ENCODE measurements at regions not wholly inside any gene's neighbourhood (a gene's known extent, or its start where the extent isn't known, plus 50 kb on each side); places are given as distances from the start of the nearest gene placed in this dataset.

- peaks cover 0 to 4% of the 10 kb centered on the region in 2 experiments for H3K27me3 ChIP-seq (ENCODE audit: control insufficient read depth in 1 of 2, insufficient read depth in 1 of 2, low read length in 2 of 2)
- no peak overlapping the region for H4K8ac ChIP-seq (ENCODE audit: low read length)
- no peak overlapping the region for H3K14ac ChIP-seq (ENCODE audit: low read length in 2 of 2)
- whole genome bisulfite sequencing: 92% methylated on average over 2 of the region's 2 CpGs
- H3K4me2 ChIP-seq (ENCODE audit: low read length, poor library complexity, severe bottlenecking): no peak overlapping the region
- H2AK5ac ChIP-seq (ENCODE audit: low read length, severe bottlenecking): no peak overlapping the region
- no peak overlapping the region for H3K4ac ChIP-seq (ENCODE audit: low read depth in 1 of 2, low read length in 2 of 2)
- no peak overlapping the region for H2BK15ac ChIP-seq (ENCODE audit: low read depth, poor library complexity, severe bottlenecking)
- no peaks in the 10 kb centered on the region for H3K36me3 ChIP-seq (ENCODE audit: control insufficient read depth in 1 of 2, insufficient read depth in 2 of 2, low read depth in 1 of 2, low read length in 2 of 2)
- H3K9me3 ChIP-seq (ENCODE audit: control insufficient read depth, low read length): no peaks in the 10 kb centered on the region
- no peaks in the 10 kb centered on the region for H3K4me1 ChIP-seq (ENCODE audit: control insufficient read depth, insufficient read depth, low read depth, low read length)
- H3K18ac ChIP-seq (ENCODE audit: low read depth in 1 of 2, low read length in 2 of 2): no peak overlapping the region
- H2AFZ ChIP-seq (ENCODE audit: low read depth, low read length): no peak overlapping the region
- no peak for DNase-seq
- no peak overlapping the region for H2BK5ac ChIP-seq (ENCODE audit: low read depth, low read length, poor library complexity, severe bottlenecking)
- H3K9ac ChIP-seq (ENCODE audit: low read length): no peak overlapping the region
- H2BK12ac ChIP-seq (ENCODE audit: low read length in 2 of 2): no peak overlapping the region
- H3K4me3 ChIP-seq (ENCODE audit: insufficient read depth in 1 of 2, low read depth in 1 of 2, low read length in 2 of 2): no peak overlapping the region
- H2BK120ac ChIP-seq (ENCODE audit: low read depth, low read length): no peak overlapping the region
- H3K23ac ChIP-seq (ENCODE audit: low read length in 2 of 2): no peak overlapping the region
- no peak overlapping the region for H4K91ac ChIP-seq (ENCODE audit: low read length)
- H3K79me1 ChIP-seq (replicated peaks; ENCODE audit: low read length, poor library complexity, severe bottlenecking): no peaks in the 10 kb centered on the region
- H3K27ac ChIP-seq (ENCODE audit: low read length, poor library complexity, severe bottlenecking): no peak overlapping the region
These were observed 102.3 kb downstream of the P2RY1 start for GRCh38 chr3:152937234-152937633.

DNA sequence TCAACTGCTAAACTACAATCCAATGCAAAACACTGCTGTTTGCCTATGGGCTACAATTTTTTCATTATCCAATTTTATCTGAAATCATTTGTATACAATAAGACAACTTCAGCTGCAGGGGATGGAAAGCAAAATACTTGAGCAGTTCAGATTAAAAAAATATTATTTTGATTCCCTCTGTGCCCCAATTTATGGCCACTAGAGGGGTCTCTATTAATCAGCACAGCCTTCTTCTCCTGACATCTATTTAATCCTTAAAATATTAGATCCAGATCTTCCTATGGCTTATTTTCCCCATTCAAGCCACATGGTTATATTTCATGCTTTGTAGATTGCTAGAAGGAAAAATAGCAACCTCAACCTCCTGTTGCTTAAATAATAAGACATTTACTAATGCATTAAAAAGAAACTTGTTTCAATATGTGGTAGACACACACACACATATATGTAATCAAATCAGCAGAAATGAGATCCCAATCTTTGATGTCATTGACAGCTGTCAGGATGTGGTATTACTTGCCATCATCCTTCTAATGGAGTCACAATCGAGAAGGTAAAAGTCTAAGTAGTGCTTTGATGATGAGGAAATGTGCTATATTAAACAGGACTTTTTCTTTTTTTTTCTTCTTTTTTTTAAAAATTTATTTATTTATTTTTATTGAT, 104.2 kb downstream of the P2RY1 start:
- H3K9ac ChIP-seq (ENCODE audit: low read length): no peak overlapping the region
- no peak for DNase-seq
- no peak overlapping the region for H3K4ac ChIP-seq (ENCODE audit: low read depth in 1 of 2, low read length in 2 of 2)
- no CpG with 5 or more reads among the region's 1 CpG for WGBS
- no peak overlapping the region for H3K4me3 ChIP-seq (ENCODE audit: insufficient read depth in 1 of 2, low read depth in 1 of 2, low read length in 2 of 2)
- H2BK15ac ChIP-seq (ENCODE audit: low read depth, poor library complexity, severe bottlenecking): no peak overlapping the region
- no peak overlapping the region for H2BK5ac ChIP-seq (ENCODE audit: low read depth, low read length, poor library complexity, severe bottlenecking)
- no peaks in the 10 kb centered on the region for H3K36me3 ChIP-seq (ENCODE audit: control insufficient read depth in 1 of 2, insufficient read depth in 2 of 2, low read depth in 1 of 2, low read length in 2 of 2)
- H3K9me3 ChIP-seq (ENCODE audit: control insufficient read depth, low read length): no peaks in the 10 kb centered on the region
- H3K23ac ChIP-seq (ENCODE audit: low read length in 2 of 2): no peak overlapping the region
- H4K91ac ChIP-seq (ENCODE audit: low read length): no peak overlapping the region
- no peak overlapping the region for H2AK5ac ChIP-seq (ENCODE audit: low read length, severe bottlenecking)
- peaks cover 0 to 4% of the 10 kb centered on the region in 2 experiments for H3K27me3 ChIP-seq (ENCODE audit: control insufficient read depth in 1 of 2, insufficient read depth in 1 of 2, low read length in 2 of 2)
- no peaks in the 10 kb centered on the region for H3K4me1 ChIP-seq (ENCODE audit: control insufficient read depth, insufficient read depth, low read depth, low read length)
- H2BK120ac ChIP-seq (ENCODE audit: low read depth, low read length): no peak overlapping the region
- H2BK12ac ChIP-seq (ENCODE audit: low read length in 2 of 2): no peak overlapping the region
- H3K27ac ChIP-seq (ENCODE audit: low read length, poor library complexity, severe bottlenecking): no peak overlapping the region
- H3K18ac ChIP-seq (ENCODE audit: low read depth in 1 of 2, low read length in 2 of 2): no peak overlapping the region
- H4K8ac ChIP-seq (ENCODE audit: low read length): no peak overlapping the region
- H2AFZ ChIP-seq (ENCODE audit: low read depth, low read length): no peak overlapping the region
- H3K79me1 ChIP-seq (replicated peaks; ENCODE audit: low read length, poor library complexity, severe bottlenecking): no peaks in the 10 kb centered on the region
- no peak overlapping the region for H3K14ac ChIP-seq (ENCODE audit: low read length in 2 of 2)
- H3K4me2 ChIP-seq (ENCODE audit: low read length, poor library complexity, severe bottlenecking): no peak overlapping the region

DNA sequence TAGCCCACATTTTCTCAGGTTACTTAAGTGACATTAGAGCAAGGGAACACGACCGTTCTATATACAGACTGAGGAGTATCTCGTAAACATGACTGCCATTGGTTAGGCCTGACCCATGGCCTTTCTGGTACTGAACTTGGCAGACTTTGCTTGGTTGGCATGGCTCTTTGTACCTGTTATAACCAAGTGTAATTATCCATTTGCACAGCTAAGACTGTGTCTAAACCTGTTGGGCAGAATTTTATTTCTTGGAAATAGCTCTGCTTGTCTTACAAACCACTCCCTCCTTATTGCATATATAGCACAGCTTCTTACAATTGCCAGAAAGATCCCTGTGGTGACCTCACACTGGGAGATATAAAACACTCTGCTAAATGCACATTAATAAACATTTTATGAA, 106.9 kb downstream of the P2RY1 start:
- Histone ChIP-seq H2BK12ac (ENCODE audit: low read length in 2 of 2) (no peak overlapping the region), H3K18ac (ENCODE audit: low read depth in 1 of 2, low read length in 2 of 2) (no peak overlapping the region), H3K9ac (ENCODE audit: low read length) (no peak overlapping the region), H2AFZ (ENCODE audit: low read depth, low read length) (no peak overlapping the region), H2BK5ac (ENCODE audit: low read depth, low read length, poor library complexity, severe bottlenecking) (no peak overlapping the region), H3K4ac (ENCODE audit: low read depth in 1 of 2, low read length in 2 of 2) (no peak overlapping the region), H3K36me3 (ENCODE audit: control insufficient read depth in 1 of 2, insufficient read depth in 2 of 2, low read depth in 1 of 2, low read length in 2 of 2) (no peaks in the 10 kb centered on the region), H3K4me2 (ENCODE audit: low read length, poor library complexity, severe bottlenecking) (no peak overlapping the region), H3K27ac (ENCODE audit: low read length, poor library complexity, severe bottlenecking) (no peak overlapping the region), H2AK5ac (ENCODE audit: low read length, severe bottlenecking) (no peak overlapping the region), H3K4me3 (ENCODE audit: insufficient read depth in 1 of 2, low read depth in 1 of 2, low read length in 2 of 2) (no peak overlapping the region), H3K9me3 (ENCODE audit: control insufficient read depth, low read length) (no peaks in the 10 kb centered on the region), H3K23ac (ENCODE audit: low read length in 2 of 2) (no peak overlapping the region), H3K27me3 (ENCODE audit: control insufficient read depth in 1 of 2, insufficient read depth in 1 of 2, low read length in 2 of 2) (no peaks in the 10 kb centered on the region), H2BK120ac (ENCODE audit: low read depth, low read length) (no peak overlapping the region), H3K79me1 (replicated peaks; ENCODE audit: low read length, poor library complexity, severe bottlenecking) (no peaks in the 10 kb centered on the region), H2BK15ac (ENCODE audit: low read depth, poor library complexity, severe bottlenecking) (no peak overlapping the region), H3K14ac (ENCODE audit: low read length in 2 of 2) (no peak overlapping the region), H3K4me1 (ENCODE audit: control insufficient read depth, insufficient read depth, low read depth, low read length) (no peaks in the 10 kb centered on the region), H4K8ac (ENCODE audit: low read length) (no peak overlapping the region), H4K91ac (ENCODE audit: low read length) (no peak overlapping the region)
- DNase-seq: no peak
- 89% methylated on average over 3 of the region's 3 CpGs for WGBS

GRCh38 chr3:152942366-152942765, 107.4 kb downstream of the P2RY1 start:
- no peak overlapping the region for H3K27ac ChIP-seq (ENCODE audit: low read length, poor library complexity, severe bottlenecking)
- H3K4me2 ChIP-seq (ENCODE audit: low read length, poor library complexity, severe bottlenecking): no peak overlapping the region
- H2BK5ac ChIP-seq (ENCODE audit: low read depth, low read length, poor library complexity, severe bottlenecking): no peak overlapping the region
- H3K18ac ChIP-seq (ENCODE audit: low read depth in 1 of 2, low read length in 2 of 2): no peak overlapping the region
- DNase-seq: peak; percentile 23
- no peak overlapping the region for H3K4ac ChIP-seq (ENCODE audit: low read depth in 1 of 2, low read length in 2 of 2)
- no peak overlapping the region for H3K4me3 ChIP-seq (ENCODE audit: insufficient read depth in 1 of 2, low read depth in 1 of 2, low read length in 2 of 2)
- no peak overlapping the region for H2AK5ac ChIP-seq (ENCODE audit: low read length, severe bottlenecking)
- H2AFZ ChIP-seq (ENCODE audit: low read depth, low read length): no peak overlapping the region
- H3K4me1 ChIP-seq (ENCODE audit: control insufficient read depth, insufficient read depth, low read depth, low read length): no peaks in the 10 kb centered on the region
- no peak overlapping the region for H2BK15ac ChIP-seq (ENCODE audit: low read depth, poor library complexity, severe bottlenecking)
- no peak overlapping the region for H3K14ac ChIP-seq (ENCODE audit: low read length in 2 of 2)
- H3K9ac ChIP-seq (ENCODE audit: low read length): no peak overlapping the region
- no peak overlapping the region for H4K91ac ChIP-seq (ENCODE audit: low read length)
- no peak overlapping the region for H3K23ac ChIP-seq (ENCODE audit: low read length in 2 of 2)
- no peak overlapping the region for H2BK120ac ChIP-seq (ENCODE audit: low read depth, low read length)
- H3K36me3 ChIP-seq (ENCODE audit: control insufficient read depth in 1 of 2, insufficient read depth in 2 of 2, low read depth in 1 of 2, low read length in 2 of 2): no peaks in the 10 kb centered on the region
- no peak overlapping the region for H4K8ac ChIP-seq (ENCODE audit: low read length)
- no peak overlapping the region for H2BK12ac ChIP-seq (ENCODE audit: low read length in 2 of 2)
- 88% methylated on average over 3 of the region's 3 CpGs for WGBS
- no peaks in the 10 kb centered on the region for H3K9me3 ChIP-seq (ENCODE audit: control insufficient read depth, low read length)
- no peaks in the 10 kb centered on the region for H3K79me1 ChIP-seq (replicated peaks; ENCODE audit: low read length, poor library complexity, severe bottlenecking)
- no peaks in the 10 kb centered on the region for H3K27me3 ChIP-seq (ENCODE audit: control insufficient read depth in 1 of 2, insufficient read depth in 1 of 2, low read length in 2 of 2)
